GM13977 (cell line): ENCODE measurements at regions not wholly inside any gene's neighbourhood (a gene's known extent, or its start where the extent isn't known, plus 50 kb on each side); places are given as distances from the start of the nearest gene placed in this dataset.
A peak's percentile ranks its signal among the peaks of the same experiment; 100 is the strongest.

Experiments
- DNase-seq: peaks from one replicate; pipeline ENCODE4 v3.0.0; 2012; ENCODE audit warnings: low spot score
- CTCF ChIP-seq: IDR thresholded peaks from 2 replicates; pipeline ENCODE4 v1.5.1; 2012; ENCODE audit warnings: mild to moderate bottlenecking, control low read depth; ENCODE audit not compliant: insufficient read depth; ENCODE audit errors: extremely low read depth, missing control alignments
- in situ Hi-C: fragments of 300-500 bp; cut with MboI; formaldehyde crosslinking; loops from one replicate; pipeline ENCODE4 v1.12.0; 2022; ENCODE audit warnings: low sequenced_read_pairs, low pct_unique_long_range_greater_than_20kb, mixed read lengths, inconsistent platforms; ENCODE audit not compliant: unreplicated experiment

GRCh38 chr18:46243673-46244072 is 139.5 kb downstream of the HAUS1 start:
- in situ Hi-C loops: no loop called here
- DNase-seq: no peak
- TF ChIP-seq CTCF: no peak

GRCh38 chr18:46246101-46246500 is 141.9 kb downstream of the HAUS1 start:
- TF ChIP-seq CTCF: no peak
- in situ Hi-C loops: no loop called here
- no peak for DNase-seq

GRCh38 chr18:46247942-46248341 is 143.8 kb downstream of the HAUS1 start:
- TF ChIP-seq CTCF: no peak
- DNase-seq: no peak
- in situ Hi-C loops: no loop called here

- DNase-seq: peak; percentile 79
- in situ Hi-C loops: no loop called here
- no peak for TF ChIP-seq CTCF
Measured at GRCh38 chr18:46250084-46250811, 146.1 kb downstream of the HAUS1 start.

GRCh38 chr18:46250812-46251173 is 146.6 kb downstream of the HAUS1 start:
- no peak for DNase-seq
- in situ Hi-C loops: no loop called here
- no peak for TF ChIP-seq CTCF

- in situ Hi-C loops: no loop called here
- TF ChIP-seq CTCF: no peak
- DNase-seq: no peak
Measured at GRCh38 chr18:46252759-46253158, 148.6 kb downstream of the HAUS1 start.
